Esophagus muscularis mucosa (tissue), 3 donors: ENCODE measurements at regions not wholly inside any gene's neighbourhood (a gene's known extent, or its start where the extent isn't known, plus 50 kb on each side); places are given as distances from the start of the nearest gene placed in this dataset.

Experiments used
- CTCF ChIP-seq, 3 experiments: fragments of 200-600 bp in 2 of 3; fragments of 450-650 bp in 1 of 3; sonication (generic) in 2 of 3; IDR thresholded peaks; one replicate each; pipeline ENCODE4 v1.5.1; 2017 to 2019; ENCODE audit warnings: antibody characterized with exemption in 3 of 3, mild to moderate bottlenecking in 2 of 3, moderate library complexity in 1 of 3
- POLR2A ChIP-seq: fragments of 450-650 bp; IDR thresholded peaks from one replicate; pipeline ENCODE4 v1.6.1; 2017; ENCODE audit warnings: antibody characterized with exemption, moderate library complexity, mild to moderate bottlenecking, low read depth

DNA sequence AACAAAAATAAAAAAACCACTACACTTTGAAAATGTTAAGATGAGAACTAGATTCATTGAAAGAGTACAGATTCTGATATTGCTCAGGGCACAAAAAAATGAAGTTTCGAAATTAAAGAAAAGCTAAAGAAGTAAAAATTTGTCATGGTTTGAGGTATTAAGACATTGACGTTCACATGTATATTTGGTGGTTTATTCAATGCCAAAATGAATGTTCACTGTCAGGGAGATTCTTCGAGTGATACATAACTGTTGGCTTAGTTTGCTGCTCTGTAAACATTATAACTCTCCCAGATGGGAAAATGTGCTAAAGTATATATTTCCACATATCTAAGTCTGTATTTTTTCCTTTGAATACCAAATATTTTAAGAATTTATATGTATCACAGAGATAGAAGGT is 345.0 kb downstream of the SEMA3D start:
- TF ChIP-seq POLR2A (no peak), CTCF (IDR thresholded peaks at IDR 0.05) (no peak)
